GM10266 (cell line): ENCODE measurements at regions not wholly inside any gene's neighbourhood (a gene's known extent, or its start where the extent isn't known, plus 50 kb on each side); places are given as distances from the start of the nearest gene placed in this dataset.

Experiments
- DNase-seq: peaks from one replicate; pipeline ENCODE4 v3.0.0; 2012; ENCODE audit errors: extremely low spot score
- TF ChIP-seq, protein P1 (sequence below): IDR thresholded peaks from 2 replicates; pipeline ENCODE4 v1.5.1; 2012; ENCODE audit warnings: mild to moderate bottlenecking, low read depth; ENCODE audit not compliant: control insufficient read depth, insufficient read depth; ENCODE audit errors: missing control alignments

DNA sequence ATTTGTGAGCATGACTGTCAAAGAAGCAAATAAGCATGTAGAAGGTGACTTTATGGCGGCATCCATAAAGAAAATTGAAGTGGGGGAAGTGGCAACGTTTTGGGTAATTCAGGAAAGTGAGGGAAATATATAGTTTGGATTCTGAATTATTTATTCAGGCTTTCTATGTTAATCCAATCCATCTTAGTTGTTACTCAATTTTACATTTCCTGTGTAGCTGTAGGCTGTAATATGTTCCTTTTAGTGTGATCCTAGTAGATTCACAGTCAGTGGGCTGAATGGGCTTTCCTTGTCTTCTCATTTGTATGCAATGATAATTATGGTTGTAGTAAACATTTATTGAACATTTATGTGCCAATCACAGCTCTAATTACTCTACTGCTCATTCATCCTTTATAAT is 654.1 kb downstream of the EDEM1 start:
- no peak for DNase-seq
- TF ChIP-seq, protein P1, sequence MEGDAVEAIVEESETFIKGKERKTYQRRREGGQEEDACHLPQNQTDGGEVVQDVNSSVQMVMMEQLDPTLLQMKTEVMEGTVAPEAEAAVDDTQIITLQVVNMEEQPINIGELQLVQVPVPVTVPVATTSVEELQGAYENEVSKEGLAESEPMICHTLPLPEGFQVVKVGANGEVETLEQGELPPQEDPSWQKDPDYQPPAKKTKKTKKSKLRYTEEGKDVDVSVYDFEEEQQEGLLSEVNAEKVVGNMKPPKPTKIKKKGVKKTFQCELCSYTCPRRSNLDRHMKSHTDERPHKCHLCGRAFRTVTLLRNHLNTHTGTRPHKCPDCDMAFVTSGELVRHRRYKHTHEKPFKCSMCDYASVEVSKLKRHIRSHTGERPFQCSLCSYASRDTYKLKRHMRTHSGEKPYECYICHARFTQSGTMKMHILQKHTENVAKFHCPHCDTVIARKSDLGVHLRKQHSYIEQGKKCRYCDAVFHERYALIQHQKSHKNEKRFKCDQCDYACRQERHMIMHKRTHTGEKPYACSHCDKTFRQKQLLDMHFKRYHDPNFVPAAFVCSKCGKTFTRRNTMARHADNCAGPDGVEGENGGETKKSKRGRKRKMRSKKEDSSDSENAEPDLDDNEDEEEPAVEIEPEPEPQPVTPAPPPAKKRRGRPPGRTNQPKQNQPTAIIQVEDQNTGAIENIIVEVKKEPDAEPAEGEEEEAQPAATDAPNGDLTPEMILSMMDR = no peak

DNA sequence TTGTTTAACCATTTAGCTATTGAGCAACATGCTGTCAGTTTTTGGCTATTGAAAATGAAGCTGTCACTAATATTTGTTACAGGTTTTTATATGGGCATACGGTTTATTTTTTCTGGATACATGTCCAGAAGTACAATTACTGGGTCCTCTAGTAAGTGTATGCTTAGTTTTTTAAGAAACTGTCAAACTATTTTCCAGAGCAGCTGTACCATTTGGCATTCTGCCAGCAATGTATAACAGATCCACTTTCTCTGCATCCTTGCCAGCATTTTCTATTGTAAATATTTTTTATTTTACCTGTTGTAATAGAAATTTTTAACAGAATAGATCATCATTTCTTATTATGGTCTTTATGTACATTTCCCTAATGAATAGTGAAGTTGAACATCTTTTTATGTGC is 658.8 kb downstream of the EDEM1 start:
- TF ChIP-seq, protein P1 = no peak
- no peak for DNase-seq

DNA sequence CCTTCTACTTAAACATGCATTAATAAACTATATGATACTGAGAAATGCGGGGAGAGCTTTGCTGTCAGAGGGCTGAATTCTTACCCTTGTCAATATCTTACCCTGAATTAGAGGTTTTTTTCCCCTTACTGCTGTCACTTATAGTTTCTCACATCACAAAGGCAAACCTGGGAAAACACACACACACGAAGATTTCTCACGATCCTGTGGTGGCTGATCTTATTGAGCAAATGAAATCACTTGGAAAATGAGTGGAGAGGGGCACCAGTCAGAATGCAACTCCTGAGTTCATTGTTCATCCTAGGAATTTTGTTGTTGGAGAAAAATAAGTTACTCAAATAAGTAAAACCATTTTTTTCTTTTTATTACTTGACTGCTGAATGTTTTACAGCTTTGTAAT is 673.6 kb downstream of the EDEM1 start:
- no peak for DNase-seq
- TF ChIP-seq, protein P1 = no peak

DNA sequence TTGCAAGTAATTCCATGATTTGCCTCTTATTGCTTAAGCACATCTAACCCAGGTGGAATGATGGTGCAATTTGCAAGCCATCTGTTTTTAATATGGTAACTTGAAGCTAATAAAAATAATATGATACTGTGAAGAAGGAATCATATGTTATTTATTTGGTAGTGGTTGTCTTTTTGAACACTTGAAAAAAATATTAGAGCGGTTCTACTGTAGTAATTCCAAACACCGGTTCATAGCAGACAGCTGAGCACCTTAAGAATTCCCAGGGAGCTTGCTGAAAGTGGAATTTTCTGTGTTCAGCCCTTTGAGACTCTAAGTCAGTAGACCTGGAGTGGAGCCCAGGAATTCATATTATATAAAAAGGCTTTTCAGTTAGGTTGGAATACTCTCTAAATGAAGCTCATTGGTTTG is 687.4 kb downstream of the EDEM1 start:
- DNase-seq = no peak
- TF ChIP-seq, protein P1 = no peak

DNA sequence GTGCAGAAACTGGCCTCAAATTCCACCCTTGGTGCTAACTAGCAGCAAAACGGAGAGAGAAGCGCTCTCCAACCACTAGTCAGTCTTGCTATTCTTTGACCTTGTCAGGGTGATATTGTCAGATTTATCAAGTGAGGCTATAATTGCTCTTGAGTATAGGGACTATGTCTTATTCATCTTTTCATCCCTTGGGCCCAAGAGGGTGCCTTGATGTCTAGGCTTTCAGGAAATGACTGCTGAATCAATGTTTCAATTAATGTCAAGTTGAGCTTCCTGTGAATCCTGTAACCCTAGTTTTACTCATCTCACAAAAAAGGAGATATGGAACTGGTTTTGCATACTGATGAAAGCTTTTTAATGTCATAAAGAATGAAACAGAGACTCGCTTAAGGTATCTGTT is 701.3 kb downstream of the EDEM1 start:
- TF ChIP-seq, protein P1 = no peak
- DNase-seq = no peak

DNA sequence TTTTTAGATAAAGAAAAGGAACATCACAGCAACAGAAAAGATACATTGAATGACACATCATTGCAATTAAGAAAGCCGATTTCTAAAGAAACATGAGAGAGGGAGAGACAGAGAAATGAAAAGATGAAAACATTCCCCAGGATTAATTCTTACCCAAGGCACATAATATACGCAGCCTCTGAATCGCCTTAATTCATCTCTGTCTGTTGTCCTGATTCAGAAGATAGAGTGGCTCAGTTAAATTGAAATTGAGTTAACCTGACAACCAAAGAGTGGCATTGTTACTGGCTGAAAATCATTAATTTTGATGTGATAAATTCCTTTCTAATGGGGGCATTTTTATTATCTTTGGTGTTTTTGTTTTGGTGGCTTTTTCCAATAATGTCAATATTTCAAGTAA is 701.9 kb downstream of the EDEM1 start:
- TF ChIP-seq, protein P1 = no peak
- DNase-seq = no peak

DNA sequence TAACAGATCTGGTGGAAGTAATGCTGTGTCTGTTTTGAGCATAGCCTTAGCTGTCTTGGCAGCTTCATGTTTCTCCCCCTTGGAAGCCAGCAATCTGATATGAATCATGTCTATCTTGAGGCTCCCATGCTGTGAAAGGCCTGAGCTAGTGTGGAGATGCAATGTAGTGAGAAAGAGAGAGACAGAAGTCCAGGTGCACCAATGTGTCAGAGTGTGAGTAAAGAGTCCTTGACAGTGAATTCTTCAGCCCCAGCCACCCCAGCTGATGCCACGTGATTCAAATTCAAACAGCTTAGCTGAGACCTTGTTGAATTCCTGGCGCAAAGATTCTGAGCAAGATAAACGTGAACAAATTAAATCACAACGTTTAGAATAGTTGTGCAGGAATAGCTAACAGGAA is 704.2 kb downstream of the EDEM1 start:
- TF ChIP-seq, protein P1 = no peak
- DNase-seq = no peak
